Activated T-helper 9 cell treated with anti-CD3 and anti-CD28 coated beads, Interleukin-2, amount 50 U/mL, for 16 hours (primary cell): ENCODE measurements at regions not wholly inside any gene's neighbourhood (a gene's known extent, or its start where the extent isn't known, plus 50 kb on each side); places are given as distances from the start of the nearest gene placed in this dataset.

Experiments used
- DNase-seq: peaks from one replicate; pipeline ENCODE4 v3.0.0-alpha.2; 2020; ENCODE audit warnings: low read depth

GRCh38 chr20:60579941-60580515, 621.8 kb downstream of the CDH26 start:
- no peak for DNase-seq

GRCh38 chr20:60581606-60582115, 623.4 kb downstream of the CDH26 start:
- no peak for DNase-seq

GRCh38 chr20:60583741-60584140, 625.5 kb downstream of the CDH26 start:
- no peak for DNase-seq

- DNase-seq, result no peak
Observed at GRCh38 chr20:60584221-60584620, 626.0 kb downstream of the CDH26 start.

GRCh38 chr20:60585651-60586050, 627.4 kb downstream of the CDH26 start:
- no peak for DNase-seq

- no peak for DNase-seq
Observed at GRCh38 chr20:60586269-60587050, 628.2 kb downstream of the CDH26 start.

- DNase-seq, result no peak
Observed at GRCh38 chr20:60587986-60588385, 629.8 kb downstream of the CDH26 start.

- no peak for DNase-seq
Observed at GRCh38 chr20:60589623-60590022, 631.4 kb downstream of the CDH26 start.

- no peak for DNase-seq
Observed at GRCh38 chr20:60591172-60591799, 633.1 kb downstream of the CDH26 start.

- DNase-seq, result no peak
Observed at GRCh38 chr20:60598528-60598927, 640.3 kb downstream of the CDH26 start.

- DNase-seq, result no peak
Observed at GRCh38 chr20:60599381-60599780, 641.2 kb downstream of the CDH26 start.

- no peak for DNase-seq
Observed at GRCh38 chr20:60600036-60600435, 641.8 kb downstream of the CDH26 start.

GRCh38 chr20:60624066-60624465, 628.0 kb upstream of the CDH4 start:
- DNase-seq, result no peak

- no peak for DNase-seq
Observed at GRCh38 chr20:60627751-60628565, 624.1 kb upstream of the CDH4 start.

GRCh38 chr20:60628749-60629148, 623.3 kb upstream of the CDH4 start:
- no peak for DNase-seq

- DNase-seq, result no peak
Observed at GRCh38 chr20:60629206-60629605, 622.9 kb upstream of the CDH4 start.

GRCh38 chr20:60630609-60631008, 621.5 kb upstream of the CDH4 start:
- no peak for DNase-seq

- DNase-seq, result no peak
Observed at GRCh38 chr20:60631585-60632287, 620.3 kb upstream of the CDH4 start.

GRCh38 chr20:60632391-60633262, 619.4 kb upstream of the CDH4 start:
- DNase-seq, result no peak

- DNase-seq, result no peak
Observed at GRCh38 chr20:60634491-60635172, 617.4 kb upstream of the CDH4 start.
